ENCODE measurements at regions not wholly inside any gene's neighbourhood (a gene's known extent, or its start where the extent isn't known, plus 50 kb on each side); places are given as distances from the start of the nearest gene placed in this dataset.

DNA sequence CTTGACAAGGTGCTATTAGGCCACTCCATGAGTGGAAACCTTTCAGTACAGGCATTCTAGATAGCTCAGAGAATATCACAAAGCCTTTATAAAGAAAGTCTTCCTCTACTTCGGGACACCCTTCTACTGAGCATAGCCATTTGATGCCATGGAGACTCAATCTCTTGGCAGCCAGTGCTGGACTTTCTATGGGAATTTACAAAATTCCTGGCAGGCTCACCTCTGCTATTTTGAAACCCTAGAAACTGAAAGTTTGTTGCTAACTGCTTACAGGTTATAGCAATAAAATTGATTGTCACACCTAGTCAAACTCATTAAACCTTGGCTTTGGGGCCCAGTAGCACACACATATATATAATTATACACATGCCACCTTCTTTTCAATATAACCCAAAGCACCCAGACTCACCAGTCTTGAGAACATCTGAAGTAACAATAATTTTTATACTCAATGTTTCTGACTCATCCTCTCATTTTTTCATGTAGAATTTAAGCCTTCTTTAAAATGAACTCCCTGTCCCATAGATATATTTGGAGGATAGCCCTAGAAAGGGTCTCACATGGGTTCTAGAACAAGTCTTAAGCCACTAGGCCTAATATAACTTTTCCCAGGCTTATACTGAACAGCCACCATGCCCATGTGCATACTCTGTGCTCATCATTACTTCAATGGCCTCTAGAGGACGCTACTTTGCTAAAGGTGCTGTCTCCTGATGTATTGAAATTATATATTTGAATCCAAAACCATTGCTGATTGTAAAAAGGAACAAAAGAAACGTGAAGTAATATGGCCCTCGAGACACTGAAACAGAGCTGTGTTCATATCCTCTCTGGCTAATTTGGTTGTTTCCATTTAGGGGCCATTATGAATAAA lies 368.1 kb upstream of the MARCKS start:
- no peak for DNase-seq

DNA sequence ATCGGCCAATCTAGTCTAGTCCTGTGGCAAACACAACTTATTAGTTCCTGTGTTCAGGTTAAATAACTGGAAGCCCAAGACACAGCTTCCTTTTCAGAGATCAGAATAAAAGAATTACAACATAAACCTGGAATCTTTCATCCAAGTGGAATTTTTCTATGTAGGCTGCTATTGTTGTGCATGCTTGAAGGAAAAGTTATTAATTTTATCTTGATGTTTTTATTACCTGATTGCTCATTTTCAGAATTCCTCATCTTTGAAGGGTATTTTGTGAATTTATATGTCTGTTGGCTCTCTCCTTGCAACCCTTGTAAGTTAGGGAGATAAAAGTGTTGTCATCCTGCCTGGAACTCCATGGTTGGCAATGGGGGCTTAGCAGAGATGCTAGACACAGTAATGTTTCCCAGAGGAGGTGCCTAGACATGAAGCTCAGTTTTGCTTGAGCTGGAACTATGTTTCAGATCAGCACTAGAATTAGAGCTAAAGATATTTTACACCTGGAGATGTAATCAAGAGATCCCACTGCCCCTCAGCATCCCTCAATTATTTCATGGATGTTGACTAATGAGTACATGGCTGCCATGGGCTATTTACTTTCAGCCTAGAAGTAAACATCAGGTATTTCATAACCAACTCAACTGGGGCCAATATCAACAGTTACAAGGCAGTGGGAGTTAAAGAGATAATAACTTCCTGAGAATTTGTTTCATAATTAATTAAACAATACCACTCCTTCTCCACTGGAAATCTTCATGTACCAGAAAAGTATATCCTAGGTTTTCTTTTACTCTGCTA lies 367.0 kb upstream of the MARCKS start:
- DNase-seq: no peak

- DNase-seq: no peak
Observed at GRCh38 chr6:113491376-113491775, 365.8 kb upstream of the MARCKS start.

- DNase-seq: no peak
Observed at GRCh38 chr6:113493991-113494390, 363.2 kb upstream of the MARCKS start.

GRCh38 chr6:113495521-113495920 lies 361.6 kb upstream of the MARCKS start:
- no peak for DNase-seq

DNA sequence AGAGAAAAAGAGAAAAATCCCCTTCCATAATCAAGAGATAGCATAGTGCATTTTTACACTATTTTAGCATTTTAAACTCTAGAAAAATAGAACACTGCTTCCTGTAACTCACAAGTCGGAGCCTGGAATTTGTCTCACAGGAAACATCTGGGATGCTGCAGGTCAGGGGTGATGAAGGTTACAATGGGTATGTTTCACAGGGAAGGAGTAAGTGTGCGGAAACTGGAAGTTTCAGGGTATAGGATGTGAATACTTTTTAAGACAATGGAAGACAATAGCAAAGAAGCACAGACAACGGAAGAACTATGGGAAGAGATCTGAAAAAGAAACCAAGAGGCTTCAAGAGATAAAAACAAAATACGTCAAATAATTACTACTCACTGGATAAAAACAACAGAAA lies 361.0 kb upstream of the MARCKS start:
- DNase-seq: no peak

- no peak for DNase-seq
Observed at GRCh38 chr6:113500221-113500620, 356.9 kb upstream of the MARCKS start.

- DNase-seq: no peak
Observed at GRCh38 chr6:113505084-113505699, 352.0 kb upstream of the MARCKS start.

GRCh38 chr6:113508249-113508648 lies 348.9 kb upstream of the MARCKS start:
- DNase-seq: no peak

DNA sequence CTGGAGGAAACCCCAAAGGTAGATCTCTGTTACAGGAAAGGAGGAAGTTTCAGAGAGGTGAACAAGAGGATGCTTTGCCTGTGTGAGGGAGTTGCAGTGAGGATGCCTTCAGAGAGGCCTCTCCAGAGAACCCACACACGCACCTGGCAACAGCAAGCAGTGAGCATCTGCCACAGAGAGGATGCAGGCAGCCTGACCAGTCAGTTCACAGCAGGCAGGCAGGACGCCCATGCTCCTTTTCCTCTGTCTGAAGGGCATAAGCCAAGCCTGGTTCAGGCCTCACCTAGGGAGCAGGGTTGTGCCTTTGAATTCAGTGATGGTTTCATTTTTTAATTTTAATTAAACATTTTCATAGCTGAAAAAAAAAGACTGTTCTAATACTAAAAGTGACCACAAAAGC lies 346.0 kb upstream of the MARCKS start:
- no peak for DNase-seq

GRCh38 chr6:113512576-113512975 lies 344.6 kb upstream of the MARCKS start:
- DNase-seq: no peak

DNA sequence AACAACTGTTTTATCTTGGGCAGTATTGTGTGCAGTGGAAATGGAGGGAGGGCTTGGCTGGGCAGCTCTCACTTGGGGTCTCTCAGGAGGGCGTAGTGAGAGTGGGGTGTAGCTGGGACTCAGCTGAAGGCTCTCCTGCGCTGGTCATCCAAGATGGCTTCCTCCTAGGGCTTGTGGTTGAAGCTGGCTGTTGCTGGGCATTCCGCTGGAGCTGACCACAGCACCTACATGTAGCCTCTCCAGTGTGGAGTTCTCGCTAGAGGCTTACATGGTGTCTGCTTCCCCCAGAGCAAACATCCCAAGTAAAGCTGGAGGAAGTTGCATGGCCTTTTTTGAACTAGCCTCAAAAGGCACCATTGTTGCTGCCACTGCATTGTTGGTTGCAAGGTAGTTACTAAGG lies 344.1 kb upstream of the MARCKS start:
- DNase-seq: no peak

- DNase-seq: no peak
Observed at GRCh38 chr6:113522376-113522775, 334.8 kb upstream of the MARCKS start.

GRCh38 chr6:113524826-113525225 lies 332.3 kb upstream of the MARCKS start:
- DNase-seq: no peak

GRCh38 chr6:113526553-113526952 lies 330.6 kb upstream of the MARCKS start:
- DNase-seq: no peak

DNA sequence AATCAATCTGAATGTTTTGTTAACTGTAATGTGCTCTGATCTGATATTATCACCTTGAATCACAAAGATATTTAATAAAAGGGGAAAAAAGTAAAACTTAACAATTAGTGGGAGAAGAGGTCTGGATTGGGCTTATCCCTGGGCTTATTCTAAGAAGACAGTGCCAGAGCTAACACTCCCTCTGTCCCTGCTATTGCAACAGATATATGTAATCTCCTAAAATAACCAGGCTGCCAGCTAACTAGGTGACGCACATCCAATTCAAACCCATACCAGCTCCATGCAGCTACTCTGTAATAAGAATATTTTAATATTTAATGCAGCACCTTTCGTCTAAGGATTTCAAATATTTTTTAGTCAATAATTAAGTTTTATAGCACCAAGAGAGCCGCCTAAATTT lies 330.1 kb upstream of the MARCKS start:
- no peak for DNase-seq

DNA sequence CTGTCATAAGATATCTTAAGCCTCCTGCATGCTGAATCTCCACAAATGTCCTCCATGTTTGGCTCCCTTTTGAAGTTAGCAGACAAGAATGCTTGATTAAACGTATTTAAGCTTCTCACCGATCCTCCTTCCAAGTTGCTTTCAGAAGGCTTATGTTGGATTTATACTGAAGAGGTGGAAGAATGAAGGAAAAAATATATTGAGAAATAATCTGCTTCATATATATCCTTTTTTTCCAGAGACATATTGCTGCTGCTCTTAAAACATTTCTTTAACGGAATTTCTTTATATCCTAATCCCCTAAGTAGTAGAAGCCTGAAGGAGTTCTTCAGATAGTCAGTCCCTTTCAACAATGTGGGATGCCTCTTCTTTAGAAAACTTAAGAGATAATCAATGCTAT lies 329.0 kb upstream of the MARCKS start:
- DNase-seq: no peak

DNA sequence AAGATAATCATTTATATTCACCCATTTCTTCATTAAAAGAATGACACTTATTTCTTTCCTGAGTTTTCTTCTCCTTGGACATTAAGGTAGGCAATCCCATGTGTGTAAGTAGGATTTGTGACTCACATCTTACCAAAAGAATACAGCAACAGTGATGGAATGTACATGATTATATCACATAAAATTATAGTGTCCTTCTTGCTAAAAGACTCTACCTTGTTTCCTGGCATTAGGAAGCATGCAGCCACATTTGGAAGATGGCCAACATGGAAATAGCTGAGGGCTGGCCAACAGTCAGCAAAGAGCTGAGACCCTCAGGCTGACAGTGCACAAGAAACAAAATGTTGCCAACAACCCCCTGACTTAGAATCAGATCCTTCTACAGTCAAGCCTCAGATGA lies 327.9 kb upstream of the MARCKS start:
- no peak for DNase-seq

- DNase-seq: no peak
Observed at GRCh38 chr6:113529879-113530278, 327.3 kb upstream of the MARCKS start.

- no peak for DNase-seq
Observed at GRCh38 chr6:113530769-113531168, 326.4 kb upstream of the MARCKS start.

DNA sequence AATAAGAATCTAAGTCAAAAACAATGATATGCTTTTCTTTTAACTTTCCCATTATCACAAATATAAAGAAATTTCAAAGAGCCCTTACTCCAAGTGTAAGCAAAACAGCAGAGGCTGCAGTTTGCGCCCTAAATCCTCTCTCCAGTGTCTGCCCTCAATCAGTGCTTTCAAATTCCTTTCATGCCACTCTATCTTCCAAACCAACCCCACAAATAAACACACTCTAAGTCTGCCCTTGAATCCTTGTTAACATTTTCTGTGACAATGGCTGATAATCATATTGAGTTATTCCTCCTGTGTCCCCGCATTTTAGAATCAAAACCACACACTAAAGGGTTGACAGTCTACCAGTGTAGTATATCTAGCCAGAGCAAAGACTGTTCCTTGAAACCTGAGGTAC lies 317.9 kb upstream of the MARCKS start:
- no peak for DNase-seq

DNA sequence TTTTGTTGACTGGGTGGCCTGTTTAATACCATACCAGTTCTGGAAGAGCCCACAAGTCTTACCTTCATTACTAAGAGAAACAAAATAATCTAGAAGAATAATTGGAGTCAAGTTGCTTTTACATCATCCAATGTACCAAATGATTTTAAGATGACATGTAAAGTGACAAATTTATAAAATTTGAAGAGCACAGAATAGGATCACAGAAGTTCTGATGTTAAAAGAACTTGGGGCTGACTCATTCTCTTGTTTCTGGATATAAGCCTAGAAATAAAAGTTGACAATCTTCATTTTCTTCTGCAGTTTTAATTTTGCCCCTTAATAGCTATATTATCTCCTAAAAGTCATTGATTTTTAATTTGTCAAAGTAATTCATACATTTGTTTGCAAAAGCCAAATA lies 317.5 kb upstream of the MARCKS start:
- no peak for DNase-seq

DNA sequence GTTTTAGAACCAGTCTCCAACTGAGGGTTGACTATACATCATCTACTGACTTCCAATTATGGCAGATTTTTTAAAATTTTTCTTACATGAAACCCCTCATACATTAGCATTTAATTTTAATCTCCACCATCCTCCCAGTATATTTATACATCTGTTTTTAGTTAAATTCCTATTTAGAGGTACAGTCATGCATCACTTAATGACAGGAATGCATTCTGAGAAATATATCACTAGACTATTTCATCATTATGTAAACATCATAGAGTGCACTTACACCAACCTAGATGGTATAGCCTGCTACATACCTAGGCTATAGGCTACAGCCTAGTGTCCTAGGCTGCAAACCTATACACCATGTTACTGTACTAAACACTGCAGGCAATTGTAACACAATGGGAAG lies 316.7 kb upstream of the MARCKS start:
- DNase-seq: no peak

DNA sequence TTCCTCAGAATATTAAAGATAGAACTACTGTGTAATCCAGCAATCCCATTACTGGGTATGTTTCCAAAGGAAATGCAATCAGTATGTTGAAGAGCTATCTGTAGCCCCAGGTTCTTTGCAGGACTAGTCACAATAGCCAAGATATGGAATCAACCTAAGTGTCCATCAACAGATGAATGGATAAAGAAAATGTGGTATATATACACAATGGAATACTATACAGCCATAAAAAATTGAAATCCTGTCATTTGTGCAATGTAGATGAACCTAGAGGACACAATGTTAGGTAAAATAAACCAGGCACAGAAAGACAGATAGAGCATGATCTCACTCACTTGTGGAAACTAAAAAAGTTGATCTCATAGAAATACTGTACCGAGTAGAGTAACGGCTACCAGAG lies 306.0 kb upstream of the MARCKS start:
- no peak for DNase-seq
